AG04450 (cell line): ENCODE measurements at regions not wholly inside any gene's neighbourhood (a gene's known extent, or its start where the extent isn't known, plus 50 kb on each side); places are given as distances from the start of the nearest gene placed in this dataset.

Experiments
- CTCF ChIA-PET: fragments of 300-600, 350-600 bp; formaldehyde crosslinking; extraction: SDS; loops from one replicate; lab custom pipeline; 2022; ENCODE audit warnings: antibody characterized with exemption, inconsistent platforms; lab: Charles Lee
- POLR2A ChIA-PET: fragments of 350-600 bp; formaldehyde crosslinking; extraction: SDS; loops from one replicate; lab custom pipeline; 2021; ENCODE audit warnings: antibody characterized with exemption, inconsistent platforms; lab: Yijun Ruan, JAX
- DNase-seq: peaks from one replicate; pipeline ENCODE4 v3.0.0-alpha.2; 2011; ENCODE audit warnings: low read depth, low spot score
- H3K27ac ChIP-seq: one replicate; pipeline ENCODE4 v1.5.1; 2012; ENCODE audit warnings: low read depth, low read length, control low read depth
- H3K27me3 ChIP-seq: one replicate; pipeline ENCODE4 v1.6.0; 2012; ENCODE audit warnings: low read length; ENCODE audit not compliant: control insufficient read depth, insufficient read depth
- H3K4me3 ChIP-seq: 2 replicates; pipeline ENCODE4 v1.5.1; 2011; ENCODE audit warnings: mild to moderate bottlenecking, low read depth, low read length, control low read depth
- H3K9me3 ChIP-seq: 2 replicates; pipeline ENCODE4 v1.5.1; 2012; ENCODE audit warnings: low read length; ENCODE audit not compliant: control insufficient read depth, insufficient read depth
- TF ChIP-seq, protein P1 (sequence below): IDR thresholded peaks from 2 replicates; pipeline ENCODE4 v1.5.1; 2011; ENCODE audit warnings: low read depth, low read length, control low read depth, inconsistent platforms

- no peak overlapping the region for H3K4me3 ChIP-seq
- DNase-seq: no peak
- H3K27ac ChIP-seq: no peak overlapping the region
- TF ChIP-seq, protein P1, sequence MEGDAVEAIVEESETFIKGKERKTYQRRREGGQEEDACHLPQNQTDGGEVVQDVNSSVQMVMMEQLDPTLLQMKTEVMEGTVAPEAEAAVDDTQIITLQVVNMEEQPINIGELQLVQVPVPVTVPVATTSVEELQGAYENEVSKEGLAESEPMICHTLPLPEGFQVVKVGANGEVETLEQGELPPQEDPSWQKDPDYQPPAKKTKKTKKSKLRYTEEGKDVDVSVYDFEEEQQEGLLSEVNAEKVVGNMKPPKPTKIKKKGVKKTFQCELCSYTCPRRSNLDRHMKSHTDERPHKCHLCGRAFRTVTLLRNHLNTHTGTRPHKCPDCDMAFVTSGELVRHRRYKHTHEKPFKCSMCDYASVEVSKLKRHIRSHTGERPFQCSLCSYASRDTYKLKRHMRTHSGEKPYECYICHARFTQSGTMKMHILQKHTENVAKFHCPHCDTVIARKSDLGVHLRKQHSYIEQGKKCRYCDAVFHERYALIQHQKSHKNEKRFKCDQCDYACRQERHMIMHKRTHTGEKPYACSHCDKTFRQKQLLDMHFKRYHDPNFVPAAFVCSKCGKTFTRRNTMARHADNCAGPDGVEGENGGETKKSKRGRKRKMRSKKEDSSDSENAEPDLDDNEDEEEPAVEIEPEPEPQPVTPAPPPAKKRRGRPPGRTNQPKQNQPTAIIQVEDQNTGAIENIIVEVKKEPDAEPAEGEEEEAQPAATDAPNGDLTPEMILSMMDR: no peak
- ChIA-PET CTCF (no interaction called here), POLR2A (no interaction called here)
- no peaks in the 10 kb centered on the region for H3K27me3 ChIP-seq
- H3K9me3 ChIP-seq: no peaks in the 10 kb centered on the region; the same call in 1 of the 2 replicates
These were observed 827.7 kb downstream of the SORCS3 start for GRCh38 chr10:105468759-105469158.

DNA sequence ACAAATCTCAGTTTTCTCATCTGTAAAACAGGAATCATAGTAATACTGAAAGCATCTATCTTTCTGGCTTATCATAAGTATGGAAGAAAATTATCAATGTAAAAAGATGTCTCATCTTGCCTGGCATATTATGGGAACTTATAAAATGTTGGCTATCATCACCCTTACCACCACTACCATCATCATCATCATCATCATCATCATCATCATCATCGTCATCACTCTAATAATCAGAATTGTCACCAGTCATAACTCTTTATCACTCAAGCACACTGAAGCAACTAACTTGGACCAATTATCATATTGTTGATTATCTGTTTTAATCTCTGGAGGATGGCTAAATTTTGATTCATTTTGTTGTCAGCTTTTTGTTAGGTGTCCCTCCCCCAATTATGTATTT is 825.4 kb downstream of the SORCS3 start:
- no peak overlapping the region for H3K27ac ChIP-seq
- no peaks in the 10 kb centered on the region for H3K27me3 ChIP-seq
- TF ChIP-seq, protein P1: no peak
- CTCF ChIA-PET: no interaction called here
- H3K4me3 ChIP-seq: no peak overlapping the region
- no peak for DNase-seq
- POLR2A ChIA-PET: no interaction called here
- H3K9me3 ChIP-seq: peaks cover 3% of the 10 kb centered on the region; the same call in 1 of the 2 replicates

- H3K27me3 ChIP-seq: no peaks in the 10 kb centered on the region
- POLR2A ChIA-PET: no interaction called here
- TF ChIP-seq, protein P1: no peak
- H3K4me3 ChIP-seq: no peak overlapping the region
- peaks cover 11% of the 10 kb centered on the region for H3K9me3 ChIP-seq
- H3K27ac ChIP-seq: no peak overlapping the region
- CTCF ChIA-PET: no interaction called here
- DNase-seq: no peak
These were observed 793.9 kb downstream of the SORCS3 start for GRCh38 chr10:105434970-105435369.

DNA sequence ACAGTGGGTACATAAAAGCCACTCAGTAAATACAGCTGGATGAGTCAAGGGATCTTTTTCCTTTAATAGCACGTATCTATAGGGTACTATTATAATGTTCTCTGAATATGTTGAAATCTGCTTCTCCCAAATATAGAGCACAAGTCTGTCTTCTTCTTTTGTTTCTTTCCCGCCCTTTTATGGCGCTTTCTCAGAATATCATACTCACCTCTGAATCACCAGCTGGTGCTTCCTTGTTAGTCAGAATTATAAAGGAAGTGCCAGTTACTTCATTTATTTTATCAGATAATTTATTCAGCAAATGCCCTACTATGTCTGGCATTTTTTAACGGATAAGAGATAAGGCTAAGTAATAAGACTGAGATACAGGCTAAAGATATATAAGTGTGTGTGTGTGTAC is 772.9 kb downstream of the SORCS3 start:
- ChIA-PET POLR2A (no interaction called here), CTCF (no interaction called here)
- Histone ChIP-seq H3K4me3 (no peak overlapping the region), H3K27ac (no peak overlapping the region), H3K9me3 (peaks cover 4% of the 10 kb centered on the region; the same call in 1 of the 2 replicates), H3K27me3 (no peaks in the 10 kb centered on the region)
- TF ChIP-seq, protein P1: no peak
- DNase-seq: no peak

- CTCF ChIA-PET: no interaction called here
- H3K27ac ChIP-seq: no peak overlapping the region
- TF ChIP-seq, protein P1: no peak
- no peaks in the 10 kb centered on the region for H3K27me3 ChIP-seq
- POLR2A ChIA-PET: no interaction called here
- no peaks in the 10 kb centered on the region for H3K9me3 ChIP-seq
- no peak for DNase-seq
- H3K4me3 ChIP-seq: no peak overlapping the region
These were observed 768.3 kb downstream of the SORCS3 start for GRCh38 chr10:105409370-105409769.
